NCI-H345 (cell line): ENCODE measurements at regions not wholly inside any gene's neighbourhood (a gene's known extent, or its start where the extent isn't known, plus 50 kb on each side); places are given as distances from the start of the nearest gene placed in this dataset.
"Not testable (repeated sequence)": the region's sequence is repeated elsewhere in the genome, so short reads cannot be mapped to it uniquely, and the experiment has no call there.

ENCODE experiments used
- DNase-seq: peaks from one replicate; lab custom pipeline; 2025; lab: John Stamatoyannopoulos, UW

DNA sequence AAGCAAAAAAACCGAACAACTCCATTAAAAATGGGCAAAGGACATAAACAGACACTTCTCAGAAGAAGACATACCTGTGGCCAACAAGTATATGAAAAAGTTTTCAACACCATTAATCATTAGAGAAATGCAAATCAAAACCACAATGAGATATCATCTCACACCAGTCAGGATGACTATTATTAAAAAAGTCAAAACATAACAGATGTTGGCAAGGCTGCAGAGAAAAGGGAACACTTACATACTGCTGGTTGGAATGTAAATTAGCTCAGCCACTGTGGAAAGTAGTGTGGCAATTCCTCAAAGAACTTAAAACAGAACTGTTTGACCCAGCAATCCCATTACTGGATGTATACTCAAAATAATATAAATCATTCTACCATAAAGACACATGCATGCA is 436.3 kb downstream of the KLHL13 start:
- DNase-seq: no peak

DNA sequence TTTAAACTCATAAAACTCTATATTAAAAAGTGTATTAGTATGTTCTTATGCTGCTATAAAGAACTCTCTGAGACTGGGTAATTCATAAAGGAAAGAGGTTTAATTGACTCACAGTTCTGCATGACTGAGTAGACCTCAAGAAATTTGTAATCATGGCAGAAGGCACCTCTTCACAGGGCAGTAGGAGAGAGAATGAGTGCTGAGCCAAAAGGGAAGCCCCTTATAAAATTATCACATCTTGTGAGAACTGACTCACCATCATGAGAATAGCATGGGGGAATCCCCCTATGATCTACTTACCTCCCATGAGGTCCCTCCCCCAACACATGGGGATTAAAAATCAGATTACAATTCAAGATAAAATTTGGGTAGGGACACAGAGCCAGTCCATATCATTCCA is 463.2 kb downstream of the KLHL13 start:
- no peak for DNase-seq

DNA sequence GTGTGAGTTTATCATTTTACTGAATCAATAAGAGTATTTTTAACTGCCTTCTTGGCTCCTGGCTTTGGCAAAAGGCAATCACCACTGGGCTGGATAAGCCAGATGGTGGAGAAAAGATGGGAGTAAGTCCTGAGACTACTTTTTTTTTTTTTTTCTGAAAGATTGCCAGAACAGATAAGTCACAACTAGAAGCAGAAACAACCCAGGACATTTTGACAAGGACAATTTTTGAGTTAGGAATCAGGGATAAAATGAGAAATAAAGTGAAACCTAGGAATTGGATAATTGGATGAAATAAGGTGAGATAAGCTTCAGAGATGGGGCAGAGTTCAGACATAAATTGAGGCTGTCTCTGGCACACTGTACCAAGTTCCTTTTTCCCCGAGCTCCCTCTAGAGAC is 471.0 kb downstream of the KLHL13 start:
- DNase-seq: no peak

DNA sequence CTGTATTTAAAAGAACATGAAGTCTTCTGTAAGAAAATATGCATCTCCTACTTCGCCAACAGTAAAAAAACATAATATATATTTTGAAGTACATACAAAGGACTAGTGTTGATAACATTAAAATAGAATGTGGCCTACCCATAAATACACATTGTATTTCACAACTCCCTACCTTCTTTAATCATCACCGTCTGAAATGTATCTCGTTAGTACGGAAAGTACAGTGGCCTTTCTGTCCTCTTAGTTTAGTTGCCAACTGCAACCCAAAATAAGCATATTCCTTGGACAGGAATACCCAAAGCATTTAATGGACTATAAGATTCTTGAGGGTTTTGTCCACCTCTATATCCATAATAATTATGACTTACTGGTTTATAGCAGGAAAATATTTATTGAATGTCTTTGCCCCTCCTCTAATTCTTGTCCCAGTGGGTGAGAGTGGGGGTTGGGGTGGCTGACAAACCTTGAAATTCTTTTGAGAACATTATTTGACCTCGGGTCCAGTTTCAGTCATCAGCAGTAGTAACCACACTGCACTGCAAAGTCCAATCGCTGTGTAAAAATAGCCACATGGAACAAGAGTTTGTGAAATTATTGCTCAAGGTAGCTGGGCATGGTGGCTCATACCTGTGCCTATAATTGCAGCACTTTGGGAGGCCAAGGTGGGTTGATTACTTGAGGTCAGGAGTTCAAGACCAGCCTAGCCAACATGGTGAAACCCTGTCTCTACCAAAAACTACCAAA is 474.5 kb downstream of the KLHL13 start:
- DNase-seq: no peak

DNA sequence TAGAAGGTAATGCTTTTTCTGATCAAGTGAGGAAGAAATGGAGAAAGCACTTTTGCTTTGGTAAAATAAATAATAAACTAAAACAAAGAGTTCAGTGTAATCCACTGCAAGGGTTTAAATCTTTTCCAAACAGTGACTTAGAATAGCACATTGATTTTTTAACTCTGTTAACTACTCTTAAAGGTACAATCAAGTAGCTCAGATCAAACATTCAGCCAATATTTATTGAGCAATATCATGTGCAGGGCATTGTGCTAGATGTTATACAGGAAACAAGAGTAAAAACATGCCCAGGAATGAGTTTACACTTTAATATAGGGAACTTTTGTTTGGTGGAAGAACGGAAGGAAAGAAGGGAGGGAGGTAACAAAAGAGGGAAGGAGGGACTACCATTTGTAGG is 479.8 kb downstream of the KLHL13 start:
- DNase-seq: no peak

DNA sequence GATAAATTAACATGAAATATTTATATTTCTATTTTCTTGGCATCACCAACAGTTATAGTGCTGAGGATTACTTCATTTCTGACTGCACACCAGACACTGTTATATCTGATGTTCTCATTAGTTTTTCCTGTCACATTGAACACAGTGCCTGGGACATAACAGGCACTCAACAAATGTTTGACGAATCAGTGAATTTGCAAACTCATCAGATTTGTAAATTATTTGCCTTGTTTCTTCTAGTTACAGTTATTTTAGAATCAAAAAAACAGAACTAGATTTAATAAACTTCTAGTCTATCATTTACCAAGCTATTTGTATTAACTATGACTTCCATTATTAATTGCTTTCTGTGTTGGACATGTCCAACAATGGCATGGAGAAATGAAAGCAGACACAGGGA is 483.3 kb downstream of the KLHL13 start:
- no peak for DNase-seq

DNA sequence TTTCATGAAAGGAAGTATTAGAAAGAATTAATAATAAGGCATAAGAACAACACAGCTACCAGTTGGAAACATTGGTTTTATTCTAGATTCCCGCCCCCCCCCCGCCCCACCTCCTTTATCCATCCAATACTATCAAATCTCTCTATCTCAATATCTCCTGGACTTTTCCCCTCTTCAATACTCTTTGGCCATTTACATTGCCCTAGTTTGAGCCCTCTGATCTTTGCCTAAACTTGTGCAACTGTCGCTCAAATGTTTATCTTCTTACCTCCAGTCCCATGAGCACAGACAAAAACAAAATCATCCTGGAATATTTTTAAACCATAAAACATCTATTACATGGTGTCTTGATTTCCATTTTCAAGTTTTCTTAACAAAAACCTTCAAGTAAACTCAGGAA is 488.2 kb downstream of the KLHL13 start:
- no peak for DNase-seq

DNA sequence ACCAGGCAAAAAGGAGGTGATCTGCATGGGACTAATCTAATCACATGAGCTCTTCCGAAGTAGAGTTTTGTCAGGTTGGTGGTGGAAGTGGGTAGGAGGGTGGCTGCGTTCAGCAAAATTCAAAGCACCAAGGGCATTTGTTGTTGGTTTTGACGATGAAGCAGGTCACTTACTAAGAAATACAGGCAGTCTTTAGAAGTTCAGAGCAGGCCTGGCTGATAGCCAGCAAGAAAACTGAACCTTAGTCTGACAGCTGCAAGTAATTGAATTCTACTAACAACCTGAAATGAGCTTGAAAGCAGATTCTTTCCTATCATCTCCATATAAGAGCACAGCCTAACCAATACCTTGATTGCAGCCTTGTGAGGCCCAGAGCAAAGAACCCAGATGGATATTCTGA is 505.8 kb downstream of the KLHL13 start:
- DNase-seq: no peak

DNA sequence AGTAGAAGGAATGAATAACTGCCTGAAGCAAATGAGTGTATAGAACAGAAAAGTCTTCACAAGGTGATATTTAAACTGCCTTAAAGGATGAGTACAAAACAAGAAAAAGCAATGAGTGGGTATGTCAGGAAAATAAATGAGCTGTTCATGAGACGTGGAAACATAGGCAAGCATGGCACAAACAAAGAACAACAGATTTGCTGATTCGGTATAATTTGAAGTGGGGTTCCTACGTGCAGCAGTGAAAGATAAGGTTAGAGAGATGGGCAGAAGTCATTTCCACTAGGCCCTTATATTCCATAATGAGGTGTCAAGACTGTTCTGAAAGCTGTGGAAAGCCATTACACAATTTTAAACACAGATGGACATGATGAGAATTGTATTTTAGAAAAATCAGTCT is 506.6 kb downstream of the KLHL13 start:
- DNase-seq: no peak

DNA sequence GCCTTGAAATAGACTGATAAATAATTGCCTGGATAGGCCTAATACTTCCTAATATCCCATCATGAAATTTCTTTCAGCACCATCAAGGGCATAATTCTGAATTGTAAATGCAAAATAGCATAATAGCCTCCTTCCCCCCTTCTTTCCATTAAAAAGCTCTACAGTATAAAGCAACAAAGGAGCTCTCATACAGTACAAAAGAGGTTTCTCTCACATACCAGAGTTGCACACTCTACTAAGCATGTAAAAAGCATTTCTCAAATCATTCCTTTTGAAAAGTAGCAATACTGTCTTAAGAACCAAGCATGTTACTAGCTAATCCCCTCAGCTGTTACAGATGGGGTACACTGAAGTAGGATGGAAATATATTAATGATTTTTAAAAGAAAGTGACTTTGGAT is 509.0 kb downstream of the KLHL13 start:
- DNase-seq: no peak

DNA sequence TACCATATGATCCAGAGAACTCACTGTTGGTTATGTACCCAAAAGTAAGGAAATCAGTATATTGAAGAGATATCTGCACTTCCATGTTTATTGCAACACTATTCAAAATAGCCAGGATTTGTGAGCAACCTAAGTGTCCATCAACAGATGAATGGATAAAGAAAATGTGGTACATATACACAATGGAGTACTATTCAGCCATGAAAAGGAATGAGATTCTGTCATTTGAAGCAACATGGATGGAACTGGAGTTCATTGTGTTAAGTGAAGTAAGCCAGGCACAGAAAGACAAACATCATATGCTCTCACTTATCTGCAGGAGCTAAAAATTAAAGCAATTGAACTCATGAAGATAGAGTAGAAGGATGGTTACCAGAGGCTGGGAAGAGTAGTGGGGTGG is 510.5 kb downstream of the KLHL13 start:
- DNase-seq: not testable (repeated sequence)

DNA sequence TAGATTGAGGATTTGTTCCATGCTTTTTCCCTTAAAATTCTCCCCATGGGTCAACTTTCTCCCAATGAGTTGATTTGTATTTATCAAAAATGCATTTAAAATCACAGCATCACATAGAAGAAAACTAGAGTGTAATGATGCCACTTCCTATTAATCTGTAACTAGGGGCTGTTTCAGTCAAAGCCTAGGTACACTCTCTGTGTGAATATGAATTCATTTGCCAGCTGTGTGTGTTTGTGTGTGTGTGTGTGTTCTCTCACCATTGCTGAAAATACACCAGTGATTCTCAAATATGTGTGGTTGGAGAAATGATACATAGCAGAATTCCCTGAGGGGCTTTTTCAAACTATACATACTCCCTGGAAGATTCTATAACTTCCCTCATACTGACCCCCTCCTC is 546.5 kb downstream of the KLHL13 start:
- DNase-seq: no peak

DNA sequence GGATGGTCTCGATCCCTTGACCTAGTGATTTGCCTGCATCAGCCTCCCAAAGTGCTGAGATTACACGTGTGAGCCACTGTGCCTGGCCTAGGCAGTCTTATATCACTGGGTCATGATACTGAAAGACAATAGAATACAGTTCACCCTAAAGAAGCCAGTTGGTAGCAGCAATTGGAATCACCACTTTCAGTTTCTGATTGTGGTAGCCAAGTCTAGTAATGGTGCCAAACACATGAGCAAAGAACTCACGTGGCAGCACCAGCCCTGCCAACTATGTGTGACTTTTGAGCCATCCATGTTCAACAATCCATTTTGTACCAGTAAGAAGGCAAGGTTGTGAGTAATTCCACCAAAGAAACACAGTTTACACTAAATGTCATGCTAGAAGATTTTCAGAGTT is 548.4 kb downstream of the KLHL13 start:
- DNase-seq: no peak

DNA sequence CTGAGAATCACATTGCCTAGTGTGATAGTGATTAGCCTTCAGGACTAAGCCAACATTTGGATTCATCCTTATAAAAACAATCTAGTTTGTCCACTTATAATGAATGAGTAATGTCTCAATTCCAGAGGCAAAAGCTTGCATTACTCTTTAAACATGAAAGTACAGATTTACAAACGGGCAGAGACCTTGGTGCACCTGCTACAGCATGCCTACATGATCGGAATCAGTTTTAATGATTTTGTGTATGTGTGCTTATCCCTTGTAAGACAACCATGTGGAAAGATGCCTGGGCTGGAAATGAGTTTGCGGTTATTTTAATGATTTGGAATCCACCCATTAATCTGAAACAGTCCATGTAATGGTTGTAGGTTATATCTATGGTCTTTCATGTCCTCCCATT is 572.7 kb downstream of the KLHL13 start:
- no peak for DNase-seq

DNA sequence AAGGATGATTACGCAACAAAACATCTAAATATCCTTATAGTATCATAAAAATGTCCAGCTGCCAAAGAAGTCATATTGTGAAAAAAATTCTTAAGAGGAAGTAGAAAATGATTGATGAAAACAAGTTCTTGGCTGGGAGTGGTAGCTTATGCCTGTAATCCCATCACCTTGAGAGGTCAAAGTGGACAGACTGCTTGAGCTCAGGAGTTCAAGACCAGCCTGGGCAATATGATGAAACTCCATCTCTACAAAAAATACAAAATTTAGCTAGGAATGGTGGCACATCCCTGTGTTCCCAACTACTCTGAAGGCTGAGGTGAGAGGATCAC is 577.6 kb downstream of the KLHL13 start:
- no peak for DNase-seq

DNA sequence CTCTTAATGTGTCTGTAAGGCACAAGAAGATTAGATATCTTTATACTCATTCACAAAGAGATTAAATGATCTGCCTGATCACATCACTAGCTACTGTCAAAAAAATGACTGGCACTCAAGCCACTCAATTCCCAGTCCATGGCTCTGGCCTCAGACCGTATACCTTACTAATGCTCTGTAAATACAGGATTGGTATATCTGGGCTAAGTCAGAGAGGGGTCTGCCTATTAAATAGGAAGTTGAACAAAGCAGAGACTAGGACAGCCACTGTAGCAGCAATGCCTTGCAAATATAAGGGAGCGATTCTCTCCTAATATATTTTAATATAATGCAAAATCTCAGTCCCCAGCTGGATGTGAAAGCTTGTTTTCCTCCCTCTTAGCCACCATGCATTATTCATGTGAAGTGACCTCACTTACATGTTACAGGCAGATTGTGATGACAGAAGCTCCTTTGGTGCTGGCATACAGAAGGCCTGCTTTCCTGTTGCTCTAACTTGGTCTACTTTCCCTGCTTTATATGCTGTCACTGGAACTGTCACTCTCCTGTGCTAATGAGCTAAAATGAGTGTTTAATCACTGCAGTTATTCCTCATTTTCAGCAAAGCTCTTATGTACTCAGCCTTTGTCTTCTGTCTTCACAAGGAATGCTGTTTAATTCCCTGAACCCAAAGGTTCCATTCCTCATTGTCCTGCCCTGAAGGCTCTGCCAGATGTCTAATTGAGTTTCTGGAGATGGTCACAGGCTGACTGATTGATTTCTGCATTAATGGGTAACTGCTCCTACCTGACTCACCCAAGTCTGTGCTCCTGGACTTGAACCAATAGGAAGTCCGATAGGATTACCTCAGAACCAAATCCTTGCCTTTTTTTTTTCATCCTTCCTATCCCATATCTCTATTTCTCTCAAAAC is 578.2 kb downstream of the KLHL13 start:
- no peak for DNase-seq

DNA sequence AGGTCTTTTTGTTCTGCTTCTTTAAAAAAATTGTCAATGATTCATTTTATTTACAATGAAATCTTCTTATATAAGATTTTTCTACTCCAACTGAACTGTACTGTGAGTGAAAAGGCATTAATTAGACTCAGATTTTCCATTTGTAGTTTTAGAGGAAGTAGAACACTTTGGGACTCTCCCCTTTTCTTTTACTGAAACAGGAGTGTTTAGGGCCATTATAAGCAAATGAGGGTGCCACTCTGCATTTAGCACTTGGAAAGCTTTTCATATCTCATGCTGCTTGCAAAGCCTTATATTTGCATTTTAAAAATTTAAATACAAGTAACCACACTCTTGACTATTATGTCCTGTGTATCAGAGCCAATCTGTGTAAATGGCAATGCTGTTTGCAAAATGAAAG is 584.3 kb downstream of the KLHL13 start:
- DNase-seq: no peak

DNA sequence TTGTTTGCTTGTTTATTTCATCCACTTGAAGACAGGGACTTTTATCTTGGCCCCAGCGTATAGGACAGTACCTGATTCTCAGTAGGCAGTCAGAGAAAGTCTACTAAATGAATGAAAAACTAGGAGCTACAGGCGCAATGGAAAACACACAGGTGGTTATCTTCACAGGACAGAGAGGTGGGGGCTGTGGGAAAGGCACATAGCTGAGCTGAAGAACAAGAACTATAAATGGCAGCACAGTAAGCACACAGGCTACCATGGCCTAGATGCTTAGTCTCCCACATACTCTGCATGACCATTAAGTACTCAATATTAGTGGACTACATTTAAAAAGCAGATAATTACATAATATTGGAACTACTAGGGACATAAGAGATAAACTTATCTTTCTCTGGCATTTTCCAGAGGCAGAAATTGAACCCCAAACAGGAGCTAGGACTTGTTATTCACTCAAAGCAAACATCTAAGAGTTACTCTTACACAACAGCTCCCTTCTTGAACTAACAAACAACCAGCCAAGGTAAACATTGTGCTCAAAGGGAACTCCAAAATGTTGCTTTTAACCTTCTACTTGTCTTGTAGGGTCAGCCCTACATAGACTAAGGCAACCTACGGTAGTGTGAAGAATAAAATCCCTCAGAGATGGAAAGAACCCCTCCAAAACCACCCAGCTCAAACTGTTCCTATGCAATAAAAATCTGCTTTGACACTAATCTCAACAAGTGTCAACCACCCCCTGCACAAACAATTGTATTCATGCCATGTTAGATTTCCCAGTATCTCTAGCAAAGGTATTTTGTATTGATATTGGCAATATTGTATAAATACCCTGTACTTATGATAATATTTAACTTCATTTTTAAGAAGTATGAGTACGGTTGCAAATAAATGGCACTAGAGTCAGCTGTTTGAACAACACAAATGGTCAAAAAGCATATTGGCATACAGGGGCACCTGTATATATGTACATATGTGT is 593.6 kb downstream of the KLHL13 start:
- no peak for DNase-seq

DNA sequence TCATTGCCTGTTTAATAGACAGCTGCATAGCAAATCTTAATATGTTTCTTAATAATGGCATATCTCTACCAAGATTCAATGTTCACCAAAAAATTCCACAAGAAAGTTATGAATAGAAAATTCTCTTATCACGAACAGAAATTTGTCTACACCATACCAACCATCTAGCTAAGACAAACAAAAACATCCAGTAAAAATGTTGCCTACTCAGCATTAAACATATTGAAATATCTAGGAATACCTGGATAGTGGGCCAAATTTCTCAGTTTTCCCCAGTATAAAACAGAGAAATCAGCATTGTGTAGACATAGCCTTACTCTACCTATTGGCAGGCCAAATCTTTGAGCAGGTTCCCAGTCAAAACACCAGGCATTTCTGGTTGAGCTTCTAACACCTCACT is 598.6 kb downstream of the KLHL13 start:
- DNase-seq: no peak

DNA sequence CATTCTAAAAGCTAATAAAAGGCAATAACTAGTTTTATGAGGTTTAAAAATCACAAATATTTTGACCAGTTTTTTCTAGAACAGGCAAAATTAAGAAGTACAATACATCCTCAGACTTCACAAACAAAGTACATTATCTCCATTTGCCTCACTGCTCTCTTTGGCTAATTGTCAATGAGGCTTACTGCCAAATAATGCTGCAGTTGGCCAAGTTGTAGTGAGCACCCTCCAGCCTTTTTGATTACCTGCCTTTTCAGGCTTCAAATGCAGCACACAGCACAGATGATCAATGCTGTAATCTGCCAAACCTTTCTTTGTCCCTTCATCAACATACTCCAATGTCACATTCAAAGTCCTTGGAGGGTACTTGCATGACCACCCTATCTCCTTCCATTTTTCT is 605.2 kb downstream of the KLHL13 start:
- no peak for DNase-seq

DNA sequence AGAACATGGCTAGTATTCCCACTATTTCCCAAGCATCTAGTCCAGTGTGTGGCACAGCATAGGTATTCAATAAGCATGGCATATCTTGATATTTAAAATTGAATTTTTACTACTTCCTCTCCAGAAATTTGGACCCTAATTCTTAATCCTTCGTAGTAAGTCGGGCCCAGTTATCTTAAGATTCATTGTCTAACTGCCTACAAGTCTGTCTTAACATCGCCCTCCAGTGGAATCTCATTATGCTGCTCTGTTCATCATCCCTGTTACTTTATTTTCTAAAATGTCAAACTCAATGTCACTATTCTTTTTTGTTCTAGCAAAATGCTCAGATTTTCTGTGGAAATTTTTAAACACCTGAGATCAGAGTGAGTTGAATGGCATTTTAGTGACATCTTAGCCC is 606.2 kb downstream of the KLHL13 start:
- no peak for DNase-seq

DNA sequence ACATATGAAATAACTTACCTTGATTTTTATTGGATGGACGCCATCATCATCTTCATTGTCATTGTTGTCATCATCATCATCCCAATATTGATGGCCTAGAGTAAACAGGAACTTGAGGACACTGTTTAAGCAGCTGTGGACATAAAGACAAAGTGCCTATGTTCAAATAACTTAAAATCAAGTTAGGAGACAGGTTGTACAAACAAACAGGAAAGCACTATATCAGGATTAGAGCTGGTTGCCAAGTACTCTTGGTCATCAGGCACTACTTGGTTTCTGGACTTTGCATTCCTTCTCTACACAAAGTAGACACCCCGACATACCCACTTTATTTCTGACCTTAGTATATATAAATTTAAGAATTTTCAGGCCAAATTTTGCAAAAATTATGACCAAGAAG is 608.6 kb downstream of the KLHL13 start:
- no peak for DNase-seq

DNA sequence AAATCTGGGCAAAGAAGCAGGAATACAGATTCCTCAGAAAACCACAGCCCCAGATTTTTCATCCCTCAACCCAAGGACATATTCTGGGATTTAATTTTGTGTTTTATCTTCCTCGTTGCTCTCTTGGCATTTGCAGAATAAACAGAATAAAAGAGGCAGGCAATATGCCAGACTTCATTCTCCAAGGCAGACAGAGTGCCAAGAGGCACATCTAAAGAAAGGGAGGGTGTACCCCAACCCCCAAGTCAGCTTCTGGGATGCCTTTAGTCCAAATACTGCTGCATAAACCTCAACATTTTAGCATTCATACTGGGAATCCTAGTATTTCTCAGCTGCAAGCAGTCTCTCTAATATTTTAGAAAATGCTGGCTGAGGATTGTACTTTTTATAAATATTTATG is 629.2 kb downstream of the KLHL13 start:
- no peak for DNase-seq
